GM13976 (cell line): ENCODE measurements at regions not wholly inside any gene's neighbourhood (a gene's known extent, or its start where the extent isn't known, plus 50 kb on each side); places are given as distances from the start of the nearest gene placed in this dataset.
"Not testable (repeated sequence)": the region's sequence is repeated elsewhere in the genome, so short reads cannot be mapped to it uniquely, and the experiment has no call there.

Experiments
- DNase-seq: peaks from one replicate; pipeline ENCODE4 v3.0.0; 2012; ENCODE audit warnings: low spot score
- CTCF ChIP-seq: IDR thresholded peaks from 2 replicates; pipeline ENCODE4 v1.5.1; 2012; ENCODE audit warnings: borderline replicate concordance, mild to moderate bottlenecking; ENCODE audit not compliant: insufficient read depth; ENCODE audit errors: extremely low read depth, missing control alignments, control extremely low read depth
- in situ Hi-C: fragments of 300-500 bp; cut with MboI; formaldehyde crosslinking; loops from one replicate; pipeline ENCODE4 v1.12.0; 2022; ENCODE audit warnings: low sequenced_read_pairs, mixed read lengths, inconsistent platforms; ENCODE audit not compliant: unreplicated experiment

- in situ Hi-C loops: no loop called here
- no peak for DNase-seq
- TF ChIP-seq CTCF: no peak
These were observed 99.2 kb upstream of the PALMD start for GRCh38 chr1:99546432-99547416.

GRCh38 chr1:99548943-99549605 lies 96.8 kb upstream of the PALMD start:
- no peak for TF ChIP-seq CTCF
- DNase-seq: no peak
- in situ Hi-C loops: no loop called here

- in situ Hi-C loops: no loop called here
- TF ChIP-seq CTCF: no peak
- DNase-seq: no peak
These were observed 95.7 kb upstream of the PALMD start for GRCh38 chr1:99550198-99550597.

GRCh38 chr1:99551812-99552614 lies 93.9 kb upstream of the PALMD start:
- TF ChIP-seq CTCF: no peak
- in situ Hi-C loops: no loop called here
- DNase-seq: no peak

GRCh38 chr1:99553301-99553700 lies 92.6 kb upstream of the PALMD start:
- TF ChIP-seq CTCF: no peak
- in situ Hi-C loops: no loop called here
- DNase-seq: no peak

GRCh38 chr1:99553819-99554218 lies 92.1 kb upstream of the PALMD start:
- in situ Hi-C loops: not testable (repeated sequence)

More at GRCh38 chr1:99553819-99554218, 92.1 kb upstream of the PALMD start:
- not testable (repeated sequence) for DNase-seq
